SK-N-SH (cell line): ENCODE measurements at regions not wholly inside any gene's neighbourhood (a gene's known extent, or its start where the extent isn't known, plus 50 kb on each side); places are given as distances from the start of the nearest gene placed in this dataset.

Experiments used
- ELF1 ChIP-seq: IDR thresholded peaks from 2 replicates; pipeline ENCODE4 v1.4.0; 2012
- MEF2A ChIP-seq: IDR thresholded peaks from 2 replicates; pipeline ENCODE4 v1.4.0; 2012; ENCODE audit warnings: low read depth, borderline replicate concordance
- NFIC ChIP-seq: IDR thresholded peaks from 2 replicates; pipeline ENCODE4 v1.4.0; 2012; ENCODE audit warnings: borderline replicate concordance
- POLR2AphosphoS5 ChIP-seq: IDR thresholded peaks from 2 replicates; pipeline ENCODE4 v1.6.1; 2012; ENCODE audit warnings: low read depth, low read length
- RCOR1 ChIP-seq: fragments of 150-350 bp; IDR thresholded peaks from 2 replicates; pipeline ENCODE4 v1.6.1; 2017; ENCODE audit warnings: antibody characterized with exemption, low read length
- RXRA ChIP-seq: IDR thresholded peaks from 2 replicates; pipeline ENCODE4 v1.4.0; 2012; ENCODE audit warnings: low read depth, mild to moderate bottlenecking, borderline replicate concordance
- SIN3A ChIP-seq: IDR thresholded peaks from 2 replicates; pipeline ENCODE4 v1.6.1; 2012; ENCODE audit warnings: low read depth, mild to moderate bottlenecking, low read length, moderate library complexity, borderline replicate concordance
- TAF1 ChIP-seq: IDR thresholded peaks from 2 replicates; pipeline ENCODE4 v1.6.1; 2012; ENCODE audit warnings: low read depth, mild to moderate bottlenecking, low read length, moderate library complexity, borderline replicate concordance
- TF ChIP-seq, protein P1 (sequence below): fragments of 200-600 bp; sonication (generic); IDR thresholded peaks from 2 replicates; pipeline ENCODE4 v1.6.1; 2017; ENCODE audit warnings: antibody characterized with exemption, mild to moderate bottlenecking, moderate library complexity
- TF ChIP-seq, protein P2 (sequence below): IDR thresholded peaks from 2 replicates; pipeline ENCODE4; 2012
- TF ChIP-seq, protein P3 (sequence below): IDR thresholded peaks from 2 replicates; pipeline ENCODE4 v1.4.0; 2012; ENCODE audit warnings: low read depth

DNA sequence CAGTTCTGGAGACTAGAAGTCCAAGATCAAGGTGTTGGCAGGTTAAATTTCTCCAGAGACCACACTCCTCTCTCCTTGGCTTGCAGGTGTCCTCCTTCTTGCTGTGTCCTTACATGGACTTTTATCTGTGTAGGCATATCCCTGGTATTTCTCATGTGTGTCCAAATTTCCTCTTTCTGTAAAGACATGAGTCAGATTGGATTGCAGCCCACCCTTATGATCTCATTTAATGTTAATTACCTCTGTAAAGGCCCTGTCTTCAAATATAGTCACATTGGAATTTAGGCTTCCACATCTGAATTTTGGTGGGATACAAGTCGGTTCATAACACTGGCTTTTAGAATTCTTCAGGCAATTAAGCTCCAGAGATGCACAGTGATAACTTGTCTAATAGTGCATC lies 322.2 kb upstream of the GRIA1 start:
- TF ChIP-seq MEF2A, result no peak
- no peak for TF ChIP-seq RCOR1
- TF ChIP-seq RXRA, result no peak
- TF ChIP-seq POLR2AphosphoS5, result no peak
- no peak for TF ChIP-seq SIN3A
- TF ChIP-seq, protein P1, sequence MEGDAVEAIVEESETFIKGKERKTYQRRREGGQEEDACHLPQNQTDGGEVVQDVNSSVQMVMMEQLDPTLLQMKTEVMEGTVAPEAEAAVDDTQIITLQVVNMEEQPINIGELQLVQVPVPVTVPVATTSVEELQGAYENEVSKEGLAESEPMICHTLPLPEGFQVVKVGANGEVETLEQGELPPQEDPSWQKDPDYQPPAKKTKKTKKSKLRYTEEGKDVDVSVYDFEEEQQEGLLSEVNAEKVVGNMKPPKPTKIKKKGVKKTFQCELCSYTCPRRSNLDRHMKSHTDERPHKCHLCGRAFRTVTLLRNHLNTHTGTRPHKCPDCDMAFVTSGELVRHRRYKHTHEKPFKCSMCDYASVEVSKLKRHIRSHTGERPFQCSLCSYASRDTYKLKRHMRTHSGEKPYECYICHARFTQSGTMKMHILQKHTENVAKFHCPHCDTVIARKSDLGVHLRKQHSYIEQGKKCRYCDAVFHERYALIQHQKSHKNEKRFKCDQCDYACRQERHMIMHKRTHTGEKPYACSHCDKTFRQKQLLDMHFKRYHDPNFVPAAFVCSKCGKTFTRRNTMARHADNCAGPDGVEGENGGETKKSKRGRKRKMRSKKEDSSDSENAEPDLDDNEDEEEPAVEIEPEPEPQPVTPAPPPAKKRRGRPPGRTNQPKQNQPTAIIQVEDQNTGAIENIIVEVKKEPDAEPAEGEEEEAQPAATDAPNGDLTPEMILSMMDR, result no peak
- TF ChIP-seq NFIC, result no peak
- TF ChIP-seq, protein P2, sequence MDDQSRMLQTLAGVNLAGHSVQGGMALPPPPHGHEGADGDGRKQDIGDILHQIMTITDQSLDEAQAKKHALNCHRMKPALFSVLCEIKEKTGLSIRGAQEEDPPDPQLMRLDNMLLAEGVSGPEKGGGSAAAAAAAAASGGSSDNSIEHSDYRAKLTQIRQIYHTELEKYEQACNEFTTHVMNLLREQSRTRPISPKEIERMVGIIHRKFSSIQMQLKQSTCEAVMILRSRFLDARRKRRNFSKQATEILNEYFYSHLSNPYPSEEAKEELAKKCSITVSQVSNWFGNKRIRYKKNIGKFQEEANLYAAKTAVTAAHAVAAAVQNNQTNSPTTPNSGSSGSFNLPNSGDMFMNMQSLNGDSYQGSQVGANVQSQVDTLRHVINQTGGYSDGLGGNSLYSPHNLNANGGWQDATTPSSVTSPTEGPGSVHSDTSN, result no peak
- no peak for TF ChIP-seq TAF1
- no peak for TF ChIP-seq ELF1
- TF ChIP-seq, protein P3, sequence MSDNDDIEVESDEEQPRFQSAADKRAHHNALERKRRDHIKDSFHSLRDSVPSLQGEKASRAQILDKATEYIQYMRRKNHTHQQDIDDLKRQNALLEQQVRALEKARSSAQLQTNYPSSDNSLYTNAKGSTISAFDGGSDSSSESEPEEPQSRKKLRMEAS, result no peak
